ENCODE measurements at regions not wholly inside any gene's neighbourhood (a gene's known extent, or its start where the extent isn't known, plus 50 kb on each side); places are given as distances from the start of the nearest gene placed in this dataset.

- no peak overlapping the region for H3K4me3 ChIP-seq (ENCODE audit: low read depth, low read length)
- TF ChIP-seq, protein P1, sequence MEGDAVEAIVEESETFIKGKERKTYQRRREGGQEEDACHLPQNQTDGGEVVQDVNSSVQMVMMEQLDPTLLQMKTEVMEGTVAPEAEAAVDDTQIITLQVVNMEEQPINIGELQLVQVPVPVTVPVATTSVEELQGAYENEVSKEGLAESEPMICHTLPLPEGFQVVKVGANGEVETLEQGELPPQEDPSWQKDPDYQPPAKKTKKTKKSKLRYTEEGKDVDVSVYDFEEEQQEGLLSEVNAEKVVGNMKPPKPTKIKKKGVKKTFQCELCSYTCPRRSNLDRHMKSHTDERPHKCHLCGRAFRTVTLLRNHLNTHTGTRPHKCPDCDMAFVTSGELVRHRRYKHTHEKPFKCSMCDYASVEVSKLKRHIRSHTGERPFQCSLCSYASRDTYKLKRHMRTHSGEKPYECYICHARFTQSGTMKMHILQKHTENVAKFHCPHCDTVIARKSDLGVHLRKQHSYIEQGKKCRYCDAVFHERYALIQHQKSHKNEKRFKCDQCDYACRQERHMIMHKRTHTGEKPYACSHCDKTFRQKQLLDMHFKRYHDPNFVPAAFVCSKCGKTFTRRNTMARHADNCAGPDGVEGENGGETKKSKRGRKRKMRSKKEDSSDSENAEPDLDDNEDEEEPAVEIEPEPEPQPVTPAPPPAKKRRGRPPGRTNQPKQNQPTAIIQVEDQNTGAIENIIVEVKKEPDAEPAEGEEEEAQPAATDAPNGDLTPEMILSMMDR (IDR thresholded peaks at IDR 0.05; ENCODE audit: low read depth, low read length): no peak
These were observed 493.7 kb upstream of the GOLIM4 start for GRCh38 chr3:168589376-168589775.

- no peak overlapping the region for H3K4me3 ChIP-seq (ENCODE audit: low read depth, low read length)
These were observed 489.8 kb upstream of the GOLIM4 start for GRCh38 chr3:168585544-168585943.

GRCh38 chr3:168583977-168584376 lies 488.3 kb upstream of the GOLIM4 start:
- H3K4me3 ChIP-seq (ENCODE audit: low read depth, low read length): no peak overlapping the region
- TF ChIP-seq, protein P1 (IDR thresholded peaks at IDR 0.05; ENCODE audit: low read depth, low read length): no peak

More at GRCh38 chr3:168585544-168585943, 489.8 kb upstream of the GOLIM4 start:
- TF ChIP-seq, protein P1 (IDR thresholded peaks at IDR 0.05; ENCODE audit: low read depth, low read length): no peak

GRCh38 chr3:168582503-168582902 lies 486.8 kb upstream of the GOLIM4 start:
- no peak overlapping the region for H3K4me3 ChIP-seq (ENCODE audit: low read depth, low read length)
- TF ChIP-seq, protein P1 (IDR thresholded peaks at IDR 0.05; ENCODE audit: low read depth, low read length): no peak

GRCh38 chr3:168581771-168582225 lies 486.1 kb upstream of the GOLIM4 start:
- TF ChIP-seq, protein P1 (IDR thresholded peaks at IDR 0.05; ENCODE audit: low read depth, low read length): no peak
- no peak overlapping the region for H3K4me3 ChIP-seq (ENCODE audit: low read depth, low read length)

- TF ChIP-seq, protein P1 (IDR thresholded peaks at IDR 0.05; ENCODE audit: low read depth, low read length): no peak
These were observed 483.3 kb upstream of the GOLIM4 start for GRCh38 chr3:168579010-168579409.

GRCh38 chr3:168575750-168576149 lies 480.0 kb upstream of the GOLIM4 start:
- H3K4me3 ChIP-seq (ENCODE audit: low read depth, low read length): no peak overlapping the region
- TF ChIP-seq, protein P1 (IDR thresholded peaks at IDR 0.05; ENCODE audit: low read depth, low read length): no peak

More at GRCh38 chr3:168579010-168579409, 483.3 kb upstream of the GOLIM4 start:
- H3K4me3 ChIP-seq (ENCODE audit: low read depth, low read length): no peak overlapping the region
